Stimulated activated CD4-positive, alpha-beta T cell treated with anti-CD3 and anti-CD28 coated beads, TNF-alpha, amount 100 ng/mL, for 4 hours (primary cell): ENCODE measurements at regions not wholly inside any gene's neighbourhood (a gene's known extent, or its start where the extent isn't known, plus 50 kb on each side); places are given as distances from the start of the nearest gene placed in this dataset.
"Not testable (repeated sequence)": the region's sequence is repeated elsewhere in the genome, so short reads cannot be mapped to it uniquely, and the experiment has no call there.

Experiments used
- DNase-seq, 3 experiments: peaks; one replicate each; pipeline ENCODE4 v3.0.0-alpha.2; 2020; ENCODE audit warnings: low read depth in 3 of 3

- DNase-seq = no peak
Measured at GRCh38 chr21:23612210-23612609, 1995.1 kb downstream of the MRPL39 start.

GRCh38 chr21:23607782-23608431 lies 1999.4 kb downstream of the MRPL39 start:
- no peak for DNase-seq

DNA sequence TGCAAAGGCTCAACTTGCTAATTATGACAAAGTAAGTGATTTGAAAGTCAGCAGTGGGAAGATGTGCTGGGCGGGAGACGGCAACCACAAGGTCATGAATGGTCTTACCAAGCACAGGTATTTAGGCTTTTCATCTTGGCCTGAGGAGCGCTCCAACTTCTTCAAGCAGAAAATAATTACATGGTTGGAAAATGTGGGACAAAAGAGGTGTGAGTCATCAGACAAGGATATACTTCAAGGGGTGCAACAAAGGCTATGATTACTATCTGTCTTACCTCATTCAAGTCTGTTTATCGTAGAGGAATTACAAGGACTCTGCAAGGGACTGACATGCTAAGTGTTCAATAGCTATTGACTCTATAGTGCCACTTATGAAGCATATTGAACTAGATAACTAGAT lies 2005.7 kb downstream of the MRPL39 start:
- DNase-seq = no peak

- no peak for DNase-seq
Measured at GRCh38 chr21:23593582-23593981, 2013.7 kb downstream of the MRPL39 start.

- no peak for DNase-seq
Measured at GRCh38 chr21:23585419-23585818, 2021.9 kb downstream of the MRPL39 start.

GRCh38 chr21:23579573-23579972 lies 2027.7 kb downstream of the MRPL39 start:
- no peak for DNase-seq

GRCh38 chr21:23578027-23578426 lies 2029.3 kb downstream of the MRPL39 start:
- DNase-seq = no peak

- DNase-seq = no peak
Measured at GRCh38 chr21:23574932-23575331, 2032.3 kb downstream of the MRPL39 start.

DNA sequence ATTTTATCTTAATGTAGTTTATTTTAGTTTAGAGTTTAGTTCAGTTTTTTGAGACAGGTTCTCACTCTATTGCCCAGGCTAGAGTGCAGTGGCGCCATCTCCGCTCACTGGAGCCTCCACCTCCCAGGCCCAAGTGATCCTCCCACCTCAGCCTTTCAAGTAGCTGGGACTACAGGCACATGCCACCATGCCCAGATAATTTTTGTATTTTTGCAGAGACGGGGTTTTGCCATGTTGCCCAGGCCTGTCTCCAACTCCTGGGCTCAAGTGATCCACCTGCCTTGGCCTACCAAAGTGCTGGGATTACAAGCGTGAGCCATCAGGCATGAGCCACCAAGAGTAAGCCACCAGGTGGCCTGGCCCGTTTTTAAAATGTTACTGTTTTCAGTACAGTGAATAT lies 2058.4 kb downstream of the MRPL39 start:
- DNase-seq = not testable (repeated sequence)

GRCh38 chr21:23543333-23543732 lies 2063.9 kb downstream of the MRPL39 start:
- DNase-seq = no peak

GRCh38 chr21:23542097-23542496 lies 2065.2 kb downstream of the MRPL39 start:
- DNase-seq = no peak

DNA sequence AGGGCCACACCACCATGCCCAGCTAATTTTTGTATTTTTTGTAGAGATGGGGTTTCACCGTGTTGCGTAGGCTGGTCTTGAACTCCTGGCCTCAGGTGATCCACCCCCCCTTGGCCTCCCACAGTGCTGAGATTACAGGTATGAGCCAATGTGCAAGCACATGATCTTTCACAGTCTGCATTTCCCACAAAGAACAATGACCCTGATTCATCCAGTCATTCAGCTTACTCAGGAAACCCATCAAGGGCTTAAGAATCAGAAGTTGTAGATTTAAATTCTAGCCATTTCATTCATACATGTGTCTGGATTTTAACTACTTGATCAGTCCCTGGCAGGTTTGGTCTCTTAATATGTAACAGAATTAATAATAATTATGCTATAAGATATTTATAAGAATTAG lies 2065.7 kb downstream of the MRPL39 start:
- DNase-seq = no peak

- no peak for DNase-seq
Measured at GRCh38 chr21:23534850-23535249, 2072.4 kb downstream of the MRPL39 start.

- no peak for DNase-seq
Measured at GRCh38 chr21:23531444-23531843, 2075.8 kb downstream of the MRPL39 start.

- no peak for DNase-seq
Measured at GRCh38 chr21:23524685-23525084, 2082.6 kb downstream of the MRPL39 start.

DNA sequence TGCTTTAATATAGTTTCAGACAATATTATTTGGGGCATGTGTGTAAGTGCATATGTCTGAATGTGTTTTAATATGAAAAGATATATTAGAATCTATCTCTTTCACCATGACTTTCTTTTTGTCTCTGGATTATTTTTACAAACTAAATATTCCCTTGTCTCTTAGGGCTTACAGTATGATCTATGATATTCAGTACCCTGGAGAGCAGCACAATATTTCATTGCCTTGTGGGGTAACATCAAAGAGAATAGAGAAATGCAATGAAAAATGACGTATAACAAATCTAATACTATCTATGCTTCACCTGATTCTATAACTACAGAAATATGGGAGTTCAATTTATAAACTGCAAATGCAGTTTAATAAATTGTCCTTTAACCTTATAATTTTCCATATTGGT lies 2084.5 kb downstream of the MRPL39 start:
- DNase-seq = no peak

DNA sequence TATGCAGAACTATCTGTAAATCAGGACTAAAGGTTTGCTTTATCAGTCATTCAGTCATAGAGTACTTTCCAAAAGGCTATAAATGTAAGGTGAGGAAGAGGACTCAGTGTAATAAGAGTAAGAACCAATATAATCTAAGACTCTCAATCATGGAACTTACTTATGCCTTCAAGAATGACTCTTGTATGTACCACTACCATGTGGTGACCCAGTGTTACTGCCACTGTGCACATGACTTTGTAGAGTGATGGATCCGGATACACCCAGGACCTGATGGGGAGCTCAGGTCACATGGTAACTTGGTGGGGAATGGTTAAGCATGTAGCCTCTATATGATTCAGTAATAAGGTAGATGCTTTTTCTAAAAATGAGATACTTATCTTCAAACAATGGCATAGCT lies 2099.8 kb downstream of the MRPL39 start:
- DNase-seq = no peak

DNA sequence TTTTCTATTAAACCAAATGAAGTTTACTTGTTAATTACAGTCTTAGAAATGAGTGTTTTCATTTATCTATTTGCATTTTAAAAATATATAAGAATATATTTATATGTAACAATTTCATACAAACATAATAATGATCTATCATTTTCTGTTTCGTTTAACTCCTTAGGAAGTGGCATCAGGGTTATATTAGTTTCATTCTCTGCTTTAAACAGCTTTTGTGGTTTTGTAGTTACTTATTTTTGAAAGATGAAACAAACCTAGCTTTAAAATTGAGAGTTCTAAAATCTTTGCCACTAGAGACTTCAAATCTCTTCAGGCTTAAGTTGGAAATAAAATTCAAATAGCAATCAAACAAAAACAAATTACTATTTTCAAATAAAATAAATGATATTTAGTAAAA lies 2110.6 kb downstream of the MRPL39 start:
- DNase-seq = no peak

GRCh38 chr21:23488245-23488644 lies 2119.0 kb downstream of the MRPL39 start:
- DNase-seq = no peak

DNA sequence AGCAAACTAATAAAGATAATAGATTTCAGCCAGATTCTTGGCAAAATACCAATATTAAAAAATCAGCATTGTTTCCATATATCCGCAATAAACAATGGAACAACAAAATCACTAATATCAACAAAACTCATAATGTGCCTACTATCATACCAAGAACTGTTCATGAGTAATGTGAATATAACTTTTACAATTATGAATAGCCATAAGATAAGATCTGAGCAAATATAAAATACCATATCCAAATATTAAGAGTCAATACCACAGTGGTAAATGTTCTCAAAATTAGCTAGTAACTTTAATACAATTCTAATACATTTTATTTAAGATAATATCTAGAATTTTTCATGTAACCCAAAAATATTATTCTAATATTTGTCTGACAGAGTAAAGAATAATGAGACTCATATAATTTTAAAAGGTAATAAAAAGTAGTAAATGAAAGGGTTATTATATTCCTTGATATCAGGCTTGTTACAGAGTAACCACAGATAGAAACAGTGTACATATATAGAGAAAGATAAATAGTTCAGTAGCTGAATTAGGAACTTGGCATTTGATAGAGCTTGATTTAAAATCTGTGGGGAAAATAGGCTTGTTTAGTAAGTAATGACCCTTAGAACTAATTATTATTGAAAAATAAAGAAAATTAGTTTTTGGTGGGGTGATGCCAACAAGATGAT lies 2126.6 kb downstream of the MRPL39 start:
- no peak for DNase-seq

DNA sequence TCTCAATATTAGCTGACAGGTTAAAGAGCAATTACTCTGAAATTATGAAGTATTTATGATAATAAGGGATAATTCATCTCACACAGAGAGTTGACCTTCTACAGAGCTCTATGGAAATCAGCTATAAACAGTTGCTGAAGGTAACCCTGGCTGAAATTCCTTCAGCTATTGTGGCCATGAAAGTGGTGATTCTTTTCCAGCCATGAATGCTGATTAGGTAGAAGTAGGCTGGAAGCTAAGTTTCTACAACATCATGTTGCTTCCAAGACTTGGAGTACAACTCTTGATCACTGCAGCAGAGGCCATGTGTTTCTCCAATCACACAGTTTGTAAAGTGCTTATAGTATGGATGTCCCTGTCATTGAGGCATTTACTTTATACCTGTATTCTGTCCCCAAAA lies 2128.9 kb downstream of the MRPL39 start:
- DNase-seq = no peak

DNA sequence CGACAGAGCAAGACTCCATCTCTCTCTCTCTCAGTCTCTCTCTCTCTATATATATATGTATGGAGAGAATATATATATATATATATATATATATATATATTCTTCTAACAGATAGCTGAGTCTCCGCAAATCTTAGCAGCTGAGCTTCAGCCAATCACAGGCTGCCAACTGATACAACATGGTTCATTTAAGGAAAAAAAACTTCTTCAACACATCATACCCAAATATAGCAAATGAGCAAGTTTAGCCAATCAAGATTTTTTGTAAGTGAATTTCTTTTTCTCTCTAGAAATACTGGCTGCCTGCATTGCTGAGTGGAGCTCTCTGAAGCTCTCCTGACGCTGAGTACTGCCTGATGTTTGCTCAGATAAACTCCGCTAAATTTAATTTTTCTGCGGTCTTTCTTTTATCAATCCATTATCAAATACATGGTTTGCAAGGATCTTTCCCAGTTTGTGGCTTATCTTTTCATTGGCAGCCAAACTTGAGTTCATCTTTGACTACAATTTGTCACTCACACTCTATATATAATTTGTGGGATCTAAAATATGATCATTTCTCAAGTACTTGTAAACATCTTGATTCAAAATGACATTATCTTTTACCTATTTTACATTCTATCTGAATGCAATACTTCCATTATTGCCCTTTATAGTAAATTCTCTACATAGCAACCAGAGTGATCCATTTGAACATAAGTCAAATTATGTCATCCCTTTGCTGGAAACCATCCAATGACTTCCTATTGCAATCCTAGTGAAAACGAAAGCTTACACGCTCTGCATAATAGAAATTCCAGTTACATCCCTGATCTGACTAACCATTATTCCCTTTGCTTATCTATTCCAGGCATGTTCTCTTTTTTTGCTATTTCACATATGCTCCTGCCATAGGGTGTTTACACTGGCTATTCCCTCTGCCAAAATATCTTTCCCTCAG lies 2131.7 kb downstream of the MRPL39 start:
- DNase-seq = no peak

GRCh38 chr21:23471877-23472276 lies 2135.4 kb downstream of the MRPL39 start:
- no peak for DNase-seq
